Retinal pigment epithelial cell (primary cell): ENCODE measurements at regions not wholly inside any gene's neighbourhood (a gene's known extent, or its start where the extent isn't known, plus 50 kb on each side); places are given as distances from the start of the nearest gene placed in this dataset.

Source experiments
- DNase-seq: peaks from one replicate; pipeline ENCODE4 v3.0.0-alpha.2; 2010; ENCODE audit warnings: low read depth
- H3K4me3 ChIP-seq: 2 replicates; pipeline ENCODE4 v1.5.1; 2011; ENCODE audit warnings: mild to moderate bottlenecking, low read length, control low read depth, moderate library complexity
- TF ChIP-seq, protein P1 (sequence below): conservative IDR thresholded peaks from 2 replicates; pipeline ENCODE4 v1.5.1; 2011; ENCODE audit warnings: low read depth, low read length, control low read depth, inconsistent platforms

DNA sequence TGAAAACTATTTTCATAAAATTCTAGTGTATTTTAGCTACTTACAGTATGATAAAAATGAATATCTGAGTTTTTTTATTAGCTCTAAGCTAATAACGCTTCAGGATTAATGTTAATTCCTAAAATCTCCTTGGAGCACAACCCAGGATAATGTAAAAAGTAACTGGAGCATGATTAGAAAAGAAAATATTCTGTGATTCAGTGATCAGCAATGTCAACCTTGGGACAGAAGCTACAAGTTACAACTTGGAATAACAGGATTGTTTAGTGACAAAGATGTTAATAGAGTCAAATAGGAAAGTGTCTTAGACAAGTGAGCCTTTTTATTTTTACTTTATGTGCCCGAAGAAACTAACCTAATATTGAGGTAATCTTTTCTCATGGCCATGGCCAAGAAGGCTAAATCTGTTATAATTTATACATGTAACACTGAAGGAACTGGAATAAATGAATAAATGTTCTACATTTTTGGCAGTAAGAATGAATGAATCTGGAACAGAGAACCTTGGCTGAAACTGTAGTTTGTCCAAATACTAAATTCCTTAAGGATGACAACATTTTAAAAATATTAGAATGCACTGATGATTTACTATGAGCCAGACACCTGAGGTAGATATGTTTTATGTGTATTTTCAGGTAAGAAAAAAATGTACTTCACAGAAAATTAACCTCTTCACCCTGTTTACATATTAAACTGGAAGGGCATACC, 994.0 kb downstream of the GRIK2 start:
- peak; percentile 14 for DNase-seq
- no peak overlapping the region for H3K4me3 ChIP-seq
- TF ChIP-seq, protein P1, sequence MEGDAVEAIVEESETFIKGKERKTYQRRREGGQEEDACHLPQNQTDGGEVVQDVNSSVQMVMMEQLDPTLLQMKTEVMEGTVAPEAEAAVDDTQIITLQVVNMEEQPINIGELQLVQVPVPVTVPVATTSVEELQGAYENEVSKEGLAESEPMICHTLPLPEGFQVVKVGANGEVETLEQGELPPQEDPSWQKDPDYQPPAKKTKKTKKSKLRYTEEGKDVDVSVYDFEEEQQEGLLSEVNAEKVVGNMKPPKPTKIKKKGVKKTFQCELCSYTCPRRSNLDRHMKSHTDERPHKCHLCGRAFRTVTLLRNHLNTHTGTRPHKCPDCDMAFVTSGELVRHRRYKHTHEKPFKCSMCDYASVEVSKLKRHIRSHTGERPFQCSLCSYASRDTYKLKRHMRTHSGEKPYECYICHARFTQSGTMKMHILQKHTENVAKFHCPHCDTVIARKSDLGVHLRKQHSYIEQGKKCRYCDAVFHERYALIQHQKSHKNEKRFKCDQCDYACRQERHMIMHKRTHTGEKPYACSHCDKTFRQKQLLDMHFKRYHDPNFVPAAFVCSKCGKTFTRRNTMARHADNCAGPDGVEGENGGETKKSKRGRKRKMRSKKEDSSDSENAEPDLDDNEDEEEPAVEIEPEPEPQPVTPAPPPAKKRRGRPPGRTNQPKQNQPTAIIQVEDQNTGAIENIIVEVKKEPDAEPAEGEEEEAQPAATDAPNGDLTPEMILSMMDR = no peak

GRCh38 chr6:102381203-102381602, 987.7 kb downstream of the GRIK2 start:
- no peak for DNase-seq
- TF ChIP-seq, protein P1 = no peak
- no peak overlapping the region for H3K4me3 ChIP-seq

GRCh38 chr6:102356170-102356569, 962.7 kb downstream of the GRIK2 start:
- DNase-seq = no peak
- H3K4me3 ChIP-seq = no peak overlapping the region
- TF ChIP-seq, protein P1 = no peak

DNA sequence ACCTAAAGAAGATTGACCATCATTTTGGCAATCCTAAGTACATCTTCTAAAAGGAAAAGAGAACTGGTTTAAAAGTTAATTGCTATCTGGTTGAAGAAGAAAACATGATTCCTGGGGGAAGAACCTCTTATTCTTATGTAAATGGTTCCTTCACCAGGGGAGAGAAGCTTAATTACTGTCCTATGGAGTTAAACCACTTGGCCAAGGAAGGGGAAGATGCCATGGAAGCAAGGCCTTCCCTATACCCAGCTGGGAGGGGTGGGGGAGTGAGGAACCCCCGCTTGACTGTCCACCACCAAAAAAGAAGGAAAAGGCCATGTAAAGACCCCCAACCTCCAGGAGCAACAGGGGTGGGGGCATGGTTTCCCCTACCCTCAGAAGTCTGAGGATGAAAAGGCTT, 962.1 kb downstream of the GRIK2 start:
- TF ChIP-seq, protein P1 = no peak
- DNase-seq = no peak
- no peak overlapping the region for H3K4me3 ChIP-seq

- no peak overlapping the region for H3K4me3 ChIP-seq
- no peak for DNase-seq
- TF ChIP-seq, protein P1 = no peak
Observed at GRCh38 chr6:102352552-102352951, 959.0 kb downstream of the GRIK2 start.

DNA sequence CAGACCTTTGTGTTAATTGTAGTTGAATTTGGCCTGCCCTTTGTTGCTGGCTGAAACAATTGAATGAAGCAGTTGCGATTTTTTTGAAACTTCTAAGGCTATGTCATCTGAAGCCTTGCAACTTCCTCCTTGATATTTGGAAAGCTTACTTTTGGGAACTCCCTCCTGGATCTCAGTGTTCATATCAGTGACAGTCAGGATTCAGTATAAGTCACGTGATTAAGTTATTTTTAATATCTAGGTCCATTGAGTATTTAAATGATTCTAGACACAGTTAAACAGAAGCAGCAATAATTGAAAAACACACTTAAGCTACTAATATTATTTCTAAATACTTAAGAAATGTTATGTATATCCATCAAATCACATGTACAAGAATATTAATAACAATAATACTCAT, 951.3 kb downstream of the GRIK2 start:
- TF ChIP-seq, protein P1 = no peak
- DNase-seq = no peak
- H3K4me3 ChIP-seq = no peak overlapping the region

DNA sequence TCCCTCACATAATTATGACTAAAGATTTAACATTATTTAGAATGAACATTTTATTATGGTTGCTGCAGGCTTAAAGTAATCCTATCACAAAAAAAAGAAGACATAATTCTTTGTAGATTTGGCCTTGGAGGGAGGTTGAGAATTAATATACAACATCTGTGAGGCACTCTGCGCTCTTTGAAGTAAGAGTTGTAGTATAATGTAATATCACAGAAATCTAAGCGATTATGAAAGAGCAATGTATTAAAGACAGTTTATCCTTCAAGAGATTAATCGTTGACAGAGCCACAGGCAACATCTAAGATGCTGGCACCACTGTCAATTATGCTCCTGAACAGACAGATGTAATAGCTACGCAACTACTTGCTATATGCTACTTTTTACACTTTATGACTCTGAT, 946.8 kb downstream of the GRIK2 start:
- H3K4me3 ChIP-seq = no peak overlapping the region
- TF ChIP-seq, protein P1 = no peak
- no peak for DNase-seq
